WTC11 (cell line): ENCODE measurements at regions not wholly inside any gene's neighbourhood (a gene's known extent, or its start where the extent isn't known, plus 50 kb on each side); places are given as distances from the start of the nearest gene placed in this dataset.

Source experiments
- ATAC-seq: fragments of 200-7000 bp; cut with Tn5 transposase; 2 replicates; pipeline ENCODE4 v1.10.0; 2021; ENCODE audit warnings: mild to moderate bottlenecking, moderate library complexity
- CTCF ChIA-PET: fragments of 300-600 bp; sonication (Branson Sonifier 250); formaldehyde crosslinking; loops from one replicate; lab custom pipeline; 2021; ENCODE audit warnings: antibody characterized with exemption; lab: Charles Lee
- POLR2A ChIA-PET: fragments of 350-600 bp; sonication (Branson Sonifier 250); formaldehyde crosslinking; loops from one replicate; lab custom pipeline; 2021; ENCODE audit warnings: antibody characterized with exemption; lab: Charles Lee
- DNase-seq: peaks from one replicate; pipeline ENCODE4 v3.0.0; 2021; ENCODE audit warnings: low spot score
- H3K27ac Mint-ChIP-seq: 2 replicates; pipeline ENCODE4 v1.8.0; 2021; ENCODE audit warnings: mixed read lengths
- H3K27me3 Mint-ChIP-seq: 2 replicates; pipeline ENCODE4 v1.8.0; 2021; ENCODE audit warnings: low read depth, mild to moderate bottlenecking, moderate library complexity, mixed read lengths
- H3K36me3 Mint-ChIP-seq: 2 replicates; pipeline ENCODE4 v1.8.0; 2021; ENCODE audit warnings: mixed read lengths
- H3K4me1 Mint-ChIP-seq: 2 replicates; pipeline ENCODE4 v1.8.0; 2022; ENCODE audit warnings: mixed read lengths
- H3K4me3 Mint-ChIP-seq: 2 replicates; pipeline ENCODE4 v1.8.0; 2021; ENCODE audit warnings: mild to moderate bottlenecking, moderate library complexity, mixed read lengths
- H3K9me3 Mint-ChIP-seq: 2 replicates; pipeline ENCODE4 v1.8.0; 2021; ENCODE audit warnings: mixed read lengths
- ATF2 ChIP-seq: sonication (generic); formaldehyde crosslinking; IDR thresholded peaks from 2 replicates; pipeline ENCODE4 v1.8.1; 2022; ENCODE audit warnings: low read depth, missing genetic modification reagents, borderline replicate concordance
- CDX4 ChIP-seq: fragments of 250-450 bp; sonication (Bioruptor Pico); IDR thresholded peaks from 2 replicates; pipeline ENCODE4 v1.9.0; 2021; ENCODE audit warnings: moderate library complexity, mild to moderate bottlenecking, inconsistent platforms, borderline replicate concordance
- CREB1 ChIP-seq: sonication (generic); formaldehyde crosslinking; IDR thresholded peaks from 2 replicates; pipeline ENCODE4 v1.8.0; 2023; ENCODE audit warnings: mild to moderate bottlenecking, missing genetic modification reagents
- CREM ChIP-seq: sonication (generic); formaldehyde crosslinking; IDR thresholded peaks from 2 replicates; pipeline ENCODE4 v1.8.1; 2022; ENCODE audit warnings: mild to moderate bottlenecking, missing genetic modification reagents, moderate library complexity
- CTCF ChIP-seq: fragments of 200-600 bp; IDR thresholded peaks from 2 replicates; pipeline ENCODE4 v1.8.0; 2022; ENCODE audit warnings: antibody characterized with exemption
- ELF4 ChIP-seq: sonication (generic); formaldehyde crosslinking; IDR thresholded peaks from 2 replicates; pipeline ENCODE4 v1.8.1; 2022; ENCODE audit warnings: low read depth, mild to moderate bottlenecking, moderate library complexity, missing genetic modification reagents
- FOXJ3 ChIP-seq: sonication (generic); formaldehyde crosslinking; IDR thresholded peaks from 2 replicates; pipeline ENCODE4 v1.9.0; 2021; ENCODE audit warnings: missing genetic modification reagents, mild to moderate bottlenecking, borderline replicate concordance
- FOXP4 ChIP-seq: sonication (generic); formaldehyde crosslinking; IDR thresholded peaks from 2 replicates; pipeline ENCODE4 v1.8.0; 2022; ENCODE audit warnings: mild to moderate bottlenecking, missing genetic modification reagents
- MLX ChIP-seq: sonication (generic); formaldehyde crosslinking; IDR thresholded peaks from 2 replicates; pipeline ENCODE4 v1.8.1; 2023; ENCODE audit warnings: mild to moderate bottlenecking, missing genetic modification reagents, moderate library complexity
- NFATC4 ChIP-seq: fragments of 250-450 bp; sonication (Bioruptor Pico); IDR thresholded peaks from 2 replicates; pipeline ENCODE4 v1.9.0; 2021; ENCODE audit warnings: mild to moderate bottlenecking
- NFYB ChIP-seq: sonication (generic); formaldehyde crosslinking; conservative IDR thresholded peaks from 2 replicates; pipeline ENCODE4 v1.8.0; 2022; ENCODE audit warnings: low read depth, missing genetic modification reagents
- SMAD3 ChIP-seq: sonication (generic); formaldehyde crosslinking; IDR thresholded peaks from 2 replicates; pipeline ENCODE4 v1.8.0; 2022; ENCODE audit warnings: missing genetic modification reagents, mild to moderate bottlenecking, borderline replicate concordance
- ZNF138 ChIP-seq: sonication (generic); formaldehyde crosslinking; conservative IDR thresholded peaks from 2 replicates; pipeline ENCODE4 v1.8.1; 2022; ENCODE audit warnings: mild to moderate bottlenecking, moderate library complexity, missing genetic modification reagents
- ZNF281 ChIP-seq: sonication (generic); formaldehyde crosslinking; IDR thresholded peaks from 2 replicates; pipeline ENCODE4 v1.8.0; 2023; ENCODE audit warnings: mild to moderate bottlenecking, missing genetic modification reagents
- ZNF317 ChIP-seq: sonication (generic); formaldehyde crosslinking; IDR thresholded peaks from 2 replicates; pipeline ENCODE4 v1.8.1; 2023; ENCODE audit warnings: low read depth, mild to moderate bottlenecking, moderate library complexity, missing genetic modification reagents, borderline replicate concordance
- ZNF425 ChIP-seq: fragments of 250-450 bp; sonication (Bioruptor Pico); conservative IDR thresholded peaks from 2 replicates; pipeline ENCODE4 v1.9.0; 2021; ENCODE audit warnings: mild to moderate bottlenecking
- ZNF671 ChIP-seq: fragments of 250-450 bp; sonication (Bioruptor Pico); IDR thresholded peaks from 2 replicates; pipeline ENCODE4 v1.8.0; 2021; ENCODE audit warnings: mild to moderate bottlenecking

- Mint-ChIP-seq H3K4me1 (peaks cover 2% of the 10 kb centered on the region; the same call in 1 of the 2 replicates), H3K36me3 (no peaks in the 10 kb centered on the region), H3K27me3 (no peaks in the 10 kb centered on the region), H3K27ac (no peak overlapping the region), H3K4me3 (no peak overlapping the region), H3K9me3 (peaks cover 5% of the 10 kb centered on the region; the same call in 1 of the 2 replicates)
- ATAC-seq (no peak), DNase-seq (no peak)
- TF ChIP-seq FOXJ3 (no peak), NFYB (CRISPR knock-in tag) (no peak), ZNF281 (CRISPR knock-in tag) (no peak), ZNF317 (CRISPR knock-in tag) (no peak)
- ChIA-PET CTCF (interaction anchor here (1.0 kb wide), 1 partner anchor 32 kb away, joined by 3 read pairs; no protein-coding TSS in a partner anchor), POLR2A (no interaction called here)
These were observed 113.9 kb upstream of the ZNF648 start for GRCh38 chr1:182175361-182175931.

- DNase-seq (no peak), ATAC-seq (no peak)
- H3K4me1 Mint-ChIP-seq, result peaks cover 5% of the 10 kb centered on the region
- no peak overlapping the region for H3K4me3 Mint-ChIP-seq
- no peaks in the 10 kb centered on the region for H3K36me3 Mint-ChIP-seq
- ChIA-PET CTCF (no interaction called here), POLR2A (interaction anchor here (0.7 kb wide), 1 partner anchor 77 kb away, joined by 5 read pairs; no protein-coding TSS in a partner anchor)
- no peak overlapping the region for H3K27ac Mint-ChIP-seq
- TF ChIP-seq MLX (no peak), ELF4 (CRISPR knock-in tag) (no peak), FOXP4 (no peak), ZNF138 (no peak), CREB1 (no peak), ZNF671 (no peak), ZNF425 (CRISPR knock-in tag) (no peak), NFATC4 (CRISPR knock-in tag) (no peak), SMAD3 (CRISPR knock-in tag) (no peak), CTCF (no peak), ATF2 (CRISPR knock-in tag) (no peak), CDX4 (CRISPR knock-in tag) (no peak), ZNF281 (CRISPR knock-in tag) (no peak), CREM (CRISPR knock-in tag) (no peak)
- H3K27me3 Mint-ChIP-seq, result no peaks in the 10 kb centered on the region
- H3K9me3 Mint-ChIP-seq, result peaks cover 5% of the 10 kb centered on the region; the same call in 1 of the 2 replicates
These were observed 113.0 kb upstream of the ZNF648 start for GRCh38 chr1:182174513-182174855.
